ENCODE measurements at regions not wholly inside any gene's neighbourhood (a gene's known extent, or its start where the extent isn't known, plus 50 kb on each side); places are given as distances from the start of the nearest gene placed in this dataset.

DNA sequence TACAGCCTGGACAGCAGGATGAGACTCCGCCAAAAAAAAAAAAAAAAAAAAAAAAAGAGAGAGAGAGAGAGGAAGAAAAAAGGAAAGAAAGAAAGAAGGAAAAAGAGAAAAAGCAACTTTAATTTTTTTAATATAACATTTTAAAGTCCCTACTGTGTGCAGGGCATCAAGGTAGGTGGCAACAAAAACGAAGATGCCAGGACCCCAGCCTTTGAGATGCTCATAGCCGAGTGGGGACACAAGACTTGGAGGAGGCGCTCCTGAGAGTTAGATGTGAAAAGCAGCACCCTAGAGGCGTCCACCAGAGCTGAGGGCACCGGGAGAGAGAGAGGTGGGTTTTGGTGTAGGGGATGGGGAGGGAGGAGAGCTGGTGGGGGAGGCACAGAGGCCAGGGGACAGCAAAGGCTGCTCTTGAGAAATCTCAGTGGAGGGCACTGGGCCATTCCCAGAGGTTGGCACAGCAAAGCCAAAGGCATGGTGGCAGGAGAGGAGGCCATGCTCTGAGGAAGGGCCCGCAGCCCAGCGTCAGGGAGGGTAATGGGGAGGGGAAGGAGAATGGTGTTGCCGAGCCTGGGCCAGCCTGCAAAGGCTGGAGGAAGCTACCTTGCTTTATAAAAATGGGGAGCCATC is 135.6 kb downstream of the C9orf50 start:
- Mint-ChIP-seq H3K9me3 (ENCODE audit: unreplicated experiment) (no peaks in the 10 kb centered on the region), H3K36me3 (ENCODE audit: insufficient read depth, unreplicated experiment) (no peaks in the 10 kb centered on the region), H3K4me3 (ENCODE audit: unreplicated experiment) (no peak overlapping the region), H3K4me1 (ENCODE audit: insufficient read depth, unreplicated experiment) (peaks cover 49% of the 10 kb centered on the region), H3K27me3 (ENCODE audit: insufficient read depth, unreplicated experiment) (no peaks in the 10 kb centered on the region), H3K27ac (ENCODE audit: low read depth, unreplicated experiment) (peak overlapping the region; percentile 93)
- ChIA-PET POLR2A (interaction anchor here (0.6 to 7.7 kb wide), 13 partner anchors 9 to 310 kb away, joined by 3 to 155 read pairs (median 10); partner anchors contain the start of gene IER5L), CTCF (interaction anchor here (0.7 to 1.2 kb wide), 3 partner anchors 9 to 346 kb away, joined by 3 read pairs; no protein-coding TSS in a partner anchor)
- no peak for DNase-seq (ENCODE audit: unreplicated experiment)
- intact Hi-C loops (cut with micrococcal nuclease) = loop anchor here (5.0 kb wide), 1 partner anchor 122 kb away; no protein-coding TSS in a partner anchor
- BruUV-seq (replicated peaks) = no TSS peak
- TF ChIP-seq, protein P1, sequence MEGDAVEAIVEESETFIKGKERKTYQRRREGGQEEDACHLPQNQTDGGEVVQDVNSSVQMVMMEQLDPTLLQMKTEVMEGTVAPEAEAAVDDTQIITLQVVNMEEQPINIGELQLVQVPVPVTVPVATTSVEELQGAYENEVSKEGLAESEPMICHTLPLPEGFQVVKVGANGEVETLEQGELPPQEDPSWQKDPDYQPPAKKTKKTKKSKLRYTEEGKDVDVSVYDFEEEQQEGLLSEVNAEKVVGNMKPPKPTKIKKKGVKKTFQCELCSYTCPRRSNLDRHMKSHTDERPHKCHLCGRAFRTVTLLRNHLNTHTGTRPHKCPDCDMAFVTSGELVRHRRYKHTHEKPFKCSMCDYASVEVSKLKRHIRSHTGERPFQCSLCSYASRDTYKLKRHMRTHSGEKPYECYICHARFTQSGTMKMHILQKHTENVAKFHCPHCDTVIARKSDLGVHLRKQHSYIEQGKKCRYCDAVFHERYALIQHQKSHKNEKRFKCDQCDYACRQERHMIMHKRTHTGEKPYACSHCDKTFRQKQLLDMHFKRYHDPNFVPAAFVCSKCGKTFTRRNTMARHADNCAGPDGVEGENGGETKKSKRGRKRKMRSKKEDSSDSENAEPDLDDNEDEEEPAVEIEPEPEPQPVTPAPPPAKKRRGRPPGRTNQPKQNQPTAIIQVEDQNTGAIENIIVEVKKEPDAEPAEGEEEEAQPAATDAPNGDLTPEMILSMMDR (IDR thresholded peaks at IDR 0.05; ENCODE audit: unreplicated experiment) = no peak

DNA sequence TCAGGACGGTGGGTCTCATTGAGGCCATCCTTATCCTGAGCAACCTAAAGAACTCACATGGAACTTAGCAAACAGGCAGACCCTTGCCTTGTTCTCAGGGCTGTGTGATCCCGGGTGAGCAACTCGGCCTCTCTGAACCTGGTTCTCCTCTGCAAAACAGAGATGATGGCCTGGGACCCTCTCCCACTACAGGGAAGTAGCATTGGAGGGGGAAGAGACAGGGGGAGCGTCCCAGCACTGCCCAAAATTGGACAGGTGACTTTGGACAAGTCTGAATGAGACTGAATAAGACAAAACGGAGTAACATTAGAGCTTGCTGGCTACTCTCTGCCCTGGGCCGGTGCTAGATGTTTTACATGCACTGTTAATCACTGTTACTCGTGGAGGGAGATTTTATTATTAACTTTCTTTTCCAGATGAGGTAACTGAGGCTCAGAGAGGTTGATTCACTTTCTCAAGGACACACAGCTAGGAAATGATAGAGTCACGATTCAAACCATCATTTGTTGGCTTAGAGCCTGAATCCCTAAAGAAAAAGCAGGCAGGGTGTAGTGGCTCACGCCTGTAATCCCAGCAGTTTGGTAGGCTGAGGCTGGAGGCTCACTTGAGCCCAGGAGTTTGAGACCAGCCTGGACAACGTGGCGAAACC is 136.4 kb downstream of the C9orf50 start:
- Mint-ChIP-seq H3K27ac (ENCODE audit: low read depth, unreplicated experiment) (peak overlapping the region; percentile 93), H3K4me3 (ENCODE audit: unreplicated experiment) (peak overlapping the region; percentile 70), H3K27me3 (ENCODE audit: insufficient read depth, unreplicated experiment) (no peaks in the 10 kb centered on the region), H3K36me3 (ENCODE audit: insufficient read depth, unreplicated experiment) (no peaks in the 10 kb centered on the region), H3K9me3 (ENCODE audit: unreplicated experiment) (no peaks in the 10 kb centered on the region), H3K4me1 (ENCODE audit: insufficient read depth, unreplicated experiment) (peaks cover 44% of the 10 kb centered on the region)
- CTCF ChIA-PET = interaction anchor here (1.0 to 1.2 kb wide), 3 partner anchors 9 to 312 kb away, joined by 3 read pairs; no protein-coding TSS in a partner anchor
- BruUV-seq (replicated peaks) = no TSS peak
- TF ChIP-seq, protein P1 (IDR thresholded peaks at IDR 0.05; ENCODE audit: unreplicated experiment) = no peak
- intact Hi-C loops (cut with micrococcal nuclease) = loop anchor here (5.0 kb wide), 1 partner anchor 152 kb away; no protein-coding TSS in a partner anchor
- no peak for DNase-seq (ENCODE audit: unreplicated experiment)
- POLR2A ChIA-PET = interaction anchor here (0.6 to 7.7 kb wide), 17 partner anchors 10 to 432 kb away, joined by 3 to 155 read pairs (median 9); partner anchors contain the start of gene IER5L

GRCh38 chr9:129483415-129484351 is 137.2 kb downstream of the C9orf50 start:
- Mint-ChIP-seq H3K27me3 (ENCODE audit: insufficient read depth, unreplicated experiment) (no peaks in the 10 kb centered on the region), H3K27ac (ENCODE audit: low read depth, unreplicated experiment) (peak overlapping the region; percentile 93)

More at GRCh38 chr9:129483415-129484351, 137.2 kb downstream of the C9orf50 start:
- no peaks in the 10 kb centered on the region for H3K9me3 Mint-ChIP-seq (ENCODE audit: unreplicated experiment)
- no peaks in the 10 kb centered on the region for H3K36me3 Mint-ChIP-seq (ENCODE audit: insufficient read depth, unreplicated experiment)
- ChIA-PET POLR2A (interaction anchor here (0.5 to 7.7 kb wide), 32 partner anchors 9 to 1713 kb away, joined by 3 to 155 read pairs (median 4); partner anchors contain the start of genes IER5L and MIGA2), CTCF (interaction anchor here (0.6 to 1.7 kb wide), 8 partner anchors 12 to 344 kb away, joined by 3 to 5 read pairs (median 3); no protein-coding TSS in a partner anchor)
- BruUV-seq (replicated peaks) = TSS peak; percentile 3
- peak; percentile 94 for DNase-seq (ENCODE audit: unreplicated experiment)
- H3K4me3 Mint-ChIP-seq (ENCODE audit: unreplicated experiment) = peak overlapping the region; percentile 70
- TF ChIP-seq, protein P1 (IDR thresholded peaks at IDR 0.05; ENCODE audit: unreplicated experiment) = no peak
- intact Hi-C loops (cut with micrococcal nuclease) = loop anchor here (5.0 kb wide), 1 partner anchor 151 kb away; no protein-coding TSS in a partner anchor
- H3K4me1 Mint-ChIP-seq (ENCODE audit: insufficient read depth, unreplicated experiment) = peaks cover 51% of the 10 kb centered on the region

All from MCF 10A (cell line).